GM12878 (cell line): ENCODE measurements at regions not wholly inside any gene's neighbourhood (a gene's known extent, or its start where the extent isn't known, plus 50 kb on each side); places are given as distances from the start of the nearest gene placed in this dataset.

Source experiments
- BRCA1 ChIP-seq: IDR thresholded peaks from 2 replicates; pipeline ENCODE4 v1.6.1; 2011; ENCODE audit warnings: low read depth, low read length, improper control_type of control experiment
- GABPA ChIP-seq: IDR thresholded peaks from 2 replicates; pipeline ENCODE4 v1.6.1; 2014; ENCODE audit warnings: antibody characterized with exemption, low read depth, mild to moderate bottlenecking, inconsistent platforms
- RELB ChIP-seq: fragments of 450-650 bp; IDR thresholded peaks from 2 replicates; pipeline ENCODE4 v1.6.1; 2017; ENCODE audit warnings: low read depth, mild to moderate bottlenecking, moderate library complexity
- SMC3 ChIP-seq: IDR thresholded peaks from 2 replicates; pipeline ENCODE4 v1.6.1; 2011; ENCODE audit warnings: low read length, improper control_type of control experiment, borderline replicate concordance
- TF ChIP-seq, protein P1 (sequence below): fragments of 150-350 bp; IDR thresholded peaks from 2 replicates; pipeline ENCODE4 v1.6.1; 2016; ENCODE audit warnings: low read depth, low read length
- TF ChIP-seq, protein P2 (sequence below): IDR thresholded peaks from 2 replicates; pipeline ENCODE4 v1.6.1; 2012; ENCODE audit warnings: low read length, inconsistent platforms

DNA sequence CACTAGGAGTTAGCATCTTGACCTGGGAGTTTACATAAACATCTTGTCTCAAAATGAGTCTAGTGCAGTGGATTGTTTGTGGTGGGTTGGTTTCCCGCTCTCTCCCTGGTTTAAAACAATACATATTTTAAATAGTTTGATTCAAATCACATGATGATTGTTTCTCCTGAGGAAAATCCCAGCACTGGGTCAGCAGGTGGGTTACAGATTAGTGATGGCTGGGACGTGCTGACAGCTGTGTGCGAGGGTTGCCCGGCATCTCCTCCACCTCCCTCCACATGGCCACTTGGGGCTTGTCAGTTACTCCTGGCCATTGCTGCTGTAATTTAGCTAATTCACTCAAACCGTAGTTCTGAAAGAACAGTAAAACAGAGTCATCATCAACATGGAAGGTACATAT lies 306.4 kb upstream of the CITED2 start (continued):
- TF ChIP-seq BRCA1 (no peak), SMC3 (no peak), RELB (no peak), GABPA (no peak)
- TF ChIP-seq, protein P1, sequence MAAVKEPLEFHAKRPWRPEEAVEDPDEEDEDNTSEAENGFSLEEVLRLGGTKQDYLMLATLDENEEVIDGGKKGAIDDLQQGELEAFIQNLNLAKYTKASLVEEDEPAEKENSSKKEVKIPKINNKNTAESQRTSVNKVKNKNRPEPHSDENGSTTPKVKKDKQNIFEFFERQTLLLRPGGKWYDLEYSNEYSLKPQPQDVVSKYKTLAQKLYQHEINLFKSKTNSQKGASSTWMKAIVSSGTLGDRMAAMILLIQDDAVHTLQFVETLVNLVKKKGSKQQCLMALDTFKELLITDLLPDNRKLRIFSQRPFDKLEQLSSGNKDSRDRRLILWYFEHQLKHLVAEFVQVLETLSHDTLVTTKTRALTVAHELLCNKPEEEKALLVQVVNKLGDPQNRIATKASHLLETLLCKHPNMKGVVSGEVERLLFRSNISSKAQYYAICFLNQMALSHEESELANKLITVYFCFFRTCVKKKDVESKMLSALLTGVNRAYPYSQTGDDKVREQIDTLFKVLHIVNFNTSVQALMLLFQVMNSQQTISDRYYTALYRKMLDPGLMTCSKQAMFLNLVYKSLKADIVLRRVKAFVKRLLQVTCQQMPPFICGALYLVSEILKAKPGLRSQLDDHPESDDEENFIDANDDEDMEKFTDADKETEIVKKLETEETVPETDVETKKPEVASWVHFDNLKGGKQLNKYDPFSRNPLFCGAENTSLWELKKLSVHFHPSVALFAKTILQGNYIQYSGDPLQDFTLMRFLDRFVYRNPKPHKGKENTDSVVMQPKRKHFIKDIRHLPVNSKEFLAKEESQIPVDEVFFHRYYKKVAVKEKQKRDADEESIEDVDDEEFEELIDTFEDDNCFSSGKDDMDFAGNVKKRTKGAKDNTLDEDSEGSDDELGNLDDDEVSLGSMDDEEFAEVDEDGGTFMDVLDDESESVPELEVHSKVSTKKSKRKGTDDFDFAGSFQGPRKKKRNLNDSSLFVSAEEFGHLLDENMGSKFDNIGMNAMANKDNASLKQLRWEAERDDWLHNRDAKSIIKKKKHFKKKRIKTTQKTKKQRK: no peak
- TF ChIP-seq, protein P2, sequence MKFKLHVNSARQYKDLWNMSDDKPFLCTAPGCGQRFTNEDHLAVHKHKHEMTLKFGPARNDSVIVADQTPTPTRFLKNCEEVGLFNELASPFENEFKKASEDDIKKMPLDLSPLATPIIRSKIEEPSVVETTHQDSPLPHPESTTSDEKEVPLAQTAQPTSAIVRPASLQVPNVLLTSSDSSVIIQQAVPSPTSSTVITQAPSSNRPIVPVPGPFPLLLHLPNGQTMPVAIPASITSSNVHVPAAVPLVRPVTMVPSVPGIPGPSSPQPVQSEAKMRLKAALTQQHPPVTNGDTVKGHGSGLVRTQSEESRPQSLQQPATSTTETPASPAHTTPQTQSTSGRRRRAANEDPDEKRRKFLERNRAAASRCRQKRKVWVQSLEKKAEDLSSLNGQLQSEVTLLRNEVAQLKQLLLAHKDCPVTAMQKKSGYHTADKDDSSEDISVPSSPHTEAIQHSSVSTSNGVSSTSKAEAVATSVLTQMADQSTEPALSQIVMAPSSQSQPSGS: no peak
